Neutrophil (primary cell): ENCODE measurements at regions not wholly inside any gene's neighbourhood (a gene's known extent, or its start where the extent isn't known, plus 50 kb on each side); places are given as distances from the start of the nearest gene placed in this dataset.

Experiments
- H3K27ac ChIP-seq: fragments of 200-600 bp; sonication (generic); 2 replicates; pipeline ENCODE4 v1.5.1; 2016; ENCODE audit warnings: mild to moderate bottlenecking, moderate library complexity
- H3K27me3 ChIP-seq: fragments of 200-600 bp; sonication (generic); 2 replicates; pipeline ENCODE4 v1.6.0; 2016; ENCODE audit warnings: mild to moderate bottlenecking
- H3K36me3 ChIP-seq: fragments of 200-600 bp; sonication (generic); 2 replicates; pipeline ENCODE4 v1.5.1; 2017
- H3K4me1 ChIP-seq, 2 experiments: fragments of 200-600 bp in 1 of 2; sonication (generic) in 1 of 2; 1 replicate in 1 of 2; 2 replicates in 1 of 2; pipeline versions ENCODE4 v1.5.1 to v1.6.1; 2013 to 2016; ENCODE audit warnings: low read depth in 1 of 2, low read length in 1 of 2, mild to moderate bottlenecking in 1 of 2, moderate library complexity in 1 of 2; ENCODE audit not compliant: control insufficient read depth in 1 of 2, insufficient read depth in 1 of 2
- H3K4me3 ChIP-seq, 2 experiments: fragments of 200-600 bp in 1 of 2; sonication (generic) in 1 of 2; 1 replicate in 1 of 2; 2 replicates in 1 of 2; pipeline ENCODE4 v1.5.1; 2013 to 2016; ENCODE audit warnings: low read depth in 1 of 2, low read length in 1 of 2, mild to moderate bottlenecking in 1 of 2, moderate library complexity in 1 of 2
- H3K9me3 ChIP-seq: fragments of 200-600 bp; sonication (generic); 2 replicates; pipeline ENCODE4 v1.5.1; 2016
- TF ChIP-seq, protein P1 (sequence below): fragments of 200-600 bp; sonication (generic); IDR thresholded peaks from 2 replicates; pipeline ENCODE4 v1.5.1; 2016; ENCODE audit warnings: antibody characterized with exemption

DNA sequence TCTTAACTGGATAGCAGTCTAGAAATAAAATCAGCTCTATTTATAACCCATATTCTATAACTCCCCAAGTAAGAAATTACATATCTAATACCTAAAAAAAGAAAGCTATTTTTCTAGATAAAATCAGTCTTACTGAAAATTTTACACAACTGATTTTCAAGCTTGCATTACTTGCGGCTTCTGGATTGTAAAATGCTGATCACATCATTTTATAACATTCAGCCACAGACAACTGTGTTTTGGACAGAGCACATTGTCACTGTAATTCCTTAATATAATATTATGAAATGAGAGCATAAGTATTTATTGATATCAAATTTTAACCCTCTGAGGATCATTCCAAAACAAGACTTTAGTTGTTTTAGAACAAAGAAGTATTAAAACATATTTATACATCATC lies 78.5 kb upstream of the ARID2 start:
- no peaks in the 10 kb centered on the region for H3K27me3 ChIP-seq
- H3K36me3 ChIP-seq = no peaks in the 10 kb centered on the region
- H3K9me3 ChIP-seq = no peaks in the 10 kb centered on the region
- TF ChIP-seq, protein P1, sequence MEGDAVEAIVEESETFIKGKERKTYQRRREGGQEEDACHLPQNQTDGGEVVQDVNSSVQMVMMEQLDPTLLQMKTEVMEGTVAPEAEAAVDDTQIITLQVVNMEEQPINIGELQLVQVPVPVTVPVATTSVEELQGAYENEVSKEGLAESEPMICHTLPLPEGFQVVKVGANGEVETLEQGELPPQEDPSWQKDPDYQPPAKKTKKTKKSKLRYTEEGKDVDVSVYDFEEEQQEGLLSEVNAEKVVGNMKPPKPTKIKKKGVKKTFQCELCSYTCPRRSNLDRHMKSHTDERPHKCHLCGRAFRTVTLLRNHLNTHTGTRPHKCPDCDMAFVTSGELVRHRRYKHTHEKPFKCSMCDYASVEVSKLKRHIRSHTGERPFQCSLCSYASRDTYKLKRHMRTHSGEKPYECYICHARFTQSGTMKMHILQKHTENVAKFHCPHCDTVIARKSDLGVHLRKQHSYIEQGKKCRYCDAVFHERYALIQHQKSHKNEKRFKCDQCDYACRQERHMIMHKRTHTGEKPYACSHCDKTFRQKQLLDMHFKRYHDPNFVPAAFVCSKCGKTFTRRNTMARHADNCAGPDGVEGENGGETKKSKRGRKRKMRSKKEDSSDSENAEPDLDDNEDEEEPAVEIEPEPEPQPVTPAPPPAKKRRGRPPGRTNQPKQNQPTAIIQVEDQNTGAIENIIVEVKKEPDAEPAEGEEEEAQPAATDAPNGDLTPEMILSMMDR = no peak
- peaks cover 12 to 16% of the 10 kb centered on the region in 2 experiments for H3K4me1 ChIP-seq
- H3K27ac ChIP-seq = no peak overlapping the region
- no peak overlapping the region for H3K4me3 ChIP-seq

DNA sequence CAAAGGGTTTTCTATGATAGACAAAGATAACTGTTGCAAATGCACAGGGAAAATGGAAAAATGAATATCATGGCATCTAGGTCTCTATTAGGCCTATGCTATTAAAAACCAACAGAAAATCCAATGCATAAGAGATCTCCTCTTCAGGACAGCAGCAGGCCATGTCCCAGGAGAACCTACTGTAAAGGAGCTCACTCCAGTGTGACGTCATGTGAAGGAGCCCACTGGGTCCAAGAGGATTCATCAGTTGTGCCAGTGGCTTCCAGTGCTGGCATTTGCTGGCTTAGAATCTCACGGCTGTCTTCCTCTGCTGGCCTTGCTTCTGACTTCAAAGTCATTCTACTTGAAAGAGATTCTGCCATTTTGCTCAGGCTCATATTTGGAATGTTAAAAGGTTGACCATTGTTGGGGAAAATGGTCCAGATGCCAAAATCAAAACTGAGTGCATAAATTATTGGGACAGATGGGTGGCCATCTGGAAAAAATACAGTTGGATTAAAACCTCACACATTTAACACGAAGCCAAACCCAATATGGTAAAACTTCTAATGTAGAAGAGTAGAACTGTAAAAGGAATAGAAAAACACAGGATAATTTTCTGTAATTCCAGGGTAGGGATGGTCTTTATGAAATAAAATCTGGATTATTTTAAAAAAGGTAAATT lies 75.4 kb upstream of the ARID2 start:
- Histone ChIP-seq H3K36me3 (no peaks in the 10 kb centered on the region), H3K4me3 (no peak overlapping the region), H3K27me3 (no peaks in the 10 kb centered on the region), H3K27ac (no peak overlapping the region), H3K9me3 (no peaks in the 10 kb centered on the region), H3K4me1 (peaks cover 20% of the 10 kb centered on the region in 2 experiments)
- TF ChIP-seq, protein P1 = no peak

DNA sequence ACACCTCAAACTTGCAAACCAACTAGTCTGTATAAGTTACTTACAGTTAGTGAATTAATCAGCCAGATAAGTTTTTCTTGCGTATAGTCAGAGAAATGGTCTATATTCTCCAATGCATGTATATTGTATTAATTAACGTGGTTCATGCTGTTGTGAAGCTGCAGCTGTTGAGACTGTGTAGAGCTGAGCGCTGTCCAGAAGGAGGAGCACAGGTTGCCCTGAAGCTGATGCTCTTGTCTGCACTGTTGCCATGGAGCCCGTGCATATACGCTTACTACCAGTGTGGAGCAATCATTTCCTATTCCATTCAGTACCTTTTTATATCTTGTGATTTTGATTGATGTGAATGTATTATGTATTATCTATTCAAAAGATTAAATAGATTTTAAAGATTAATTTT lies 74.3 kb upstream of the ARID2 start:
- no peaks in the 10 kb centered on the region for H3K9me3 ChIP-seq
- H3K36me3 ChIP-seq = no peaks in the 10 kb centered on the region
- TF ChIP-seq, protein P1 = no peak
- peak overlapping the region; percentile 57 for H3K27ac ChIP-seq
- no peak overlapping the region for H3K4me3 ChIP-seq
- peaks cover 22 to 24% of the 10 kb centered on the region in 2 experiments for H3K4me1 ChIP-seq
- H3K27me3 ChIP-seq = no peaks in the 10 kb centered on the region

DNA sequence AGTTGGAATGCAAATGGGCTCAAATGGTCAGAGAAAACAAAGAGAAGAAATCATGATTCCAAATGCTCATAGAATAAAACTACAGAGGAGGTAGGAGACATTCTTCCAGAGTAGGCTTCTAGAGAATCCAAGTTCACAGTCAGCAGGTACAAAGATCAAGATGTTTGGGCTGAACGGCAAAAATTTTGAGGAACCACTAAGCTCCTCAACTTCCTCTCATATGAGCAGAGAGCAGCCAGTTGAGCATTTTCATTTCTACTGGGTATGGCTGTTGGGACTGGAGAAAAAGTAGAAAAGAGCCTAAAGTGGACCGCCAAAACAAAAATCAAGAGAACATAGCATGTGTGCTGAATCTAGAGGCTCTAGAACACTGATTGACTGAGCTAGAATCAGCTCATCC lies 73.8 kb upstream of the ARID2 start:
- TF ChIP-seq, protein P1 = no peak
- Histone ChIP-seq H3K27ac (peak overlapping the region; percentile 57), H3K4me3 (no peak overlapping the region), H3K4me1 (peaks cover 28 to 30% of the 10 kb centered on the region in 2 experiments), H3K36me3 (no peaks in the 10 kb centered on the region), H3K9me3 (no peaks in the 10 kb centered on the region), H3K27me3 (no peaks in the 10 kb centered on the region)

DNA sequence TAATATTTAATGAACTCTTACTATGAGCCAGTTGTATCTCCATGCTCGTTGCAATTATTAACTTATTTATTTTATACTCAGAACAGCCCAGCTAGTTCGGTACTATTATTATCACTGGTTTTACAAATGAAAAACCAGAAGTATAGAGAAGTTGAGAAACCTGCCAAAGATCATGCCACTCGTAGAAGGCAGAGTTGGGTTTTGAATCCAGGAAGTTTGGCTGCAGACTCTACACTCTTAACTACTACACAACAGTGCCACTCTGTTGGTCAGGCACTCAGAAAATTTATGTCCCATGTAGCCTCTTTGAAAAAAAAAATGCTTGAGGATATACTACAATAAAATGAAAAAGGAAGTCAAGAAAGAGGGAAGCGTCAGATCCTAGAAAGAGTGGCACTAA lies 71.5 kb upstream of the ARID2 start:
- TF ChIP-seq, protein P1 = no peak
- Histone ChIP-seq H3K9me3 (no peaks in the 10 kb centered on the region), H3K36me3 (no peaks in the 10 kb centered on the region)

More for the DNA sequence above, 71.5 kb upstream of the ARID2 start:
- H3K27ac ChIP-seq = no peak overlapping the region
- peaks cover 29 to 30% of the 10 kb centered on the region in 2 experiments for H3K4me1 ChIP-seq
- H3K27me3 ChIP-seq = peaks cover 6% of the 10 kb centered on the region
- H3K4me3 ChIP-seq = no peak overlapping the region
